KMS-11 (cell line): ENCODE measurements at regions not wholly inside any gene's neighbourhood (a gene's known extent, or its start where the extent isn't known, plus 50 kb on each side); places are given as distances from the start of the nearest gene placed in this dataset.

Experiments
- H2AFZ ChIP-seq: fragments of 200-600 bp; sonication (generic); 2 replicates; pipeline ENCODE4 v1.6.1; 2016; ENCODE audit warnings: antibody characterized with exemption, mixed run types, low read depth
- H3K27ac ChIP-seq: fragments of 200-600 bp; sonication (generic); 2 replicates; pipeline ENCODE4 v1.6.1; 2016; ENCODE audit warnings: mild to moderate bottlenecking, mixed run types
- H3K27me3 ChIP-seq: fragments of 200-600 bp; sonication (generic); 2 replicates; pipeline ENCODE4 v1.6.1; 2017; ENCODE audit warnings: mild to moderate bottlenecking, low read depth, mixed run types, moderate library complexity; ENCODE audit not compliant: insufficient read depth
- H3K36me3 ChIP-seq: fragments of 200-600 bp; sonication (generic); 2 replicates; pipeline ENCODE4 v1.6.1; 2017; ENCODE audit warnings: mild to moderate bottlenecking, mixed run types; ENCODE audit not compliant: insufficient read depth
- H3K4me1 ChIP-seq: fragments of 200-600 bp; sonication (generic); 2 replicates; pipeline ENCODE4 v1.6.1; 2016; ENCODE audit warnings: mild to moderate bottlenecking, low read depth, mixed run types; ENCODE audit not compliant: poor library complexity, severe bottlenecking
- H3K4me2 ChIP-seq: fragments of 200-600 bp; sonication (generic); 2 replicates; pipeline ENCODE4 v1.7.0; 2016; ENCODE audit warnings: mild to moderate bottlenecking, mixed run types
- H3K4me3 ChIP-seq: fragments of 200-600 bp; sonication (generic); IDR thresholded peaks from 2 replicates; pipeline ENCODE4 v1.6.1; 2017; ENCODE audit warnings: low read depth, low read length, mixed read lengths; ENCODE audit not compliant: insufficient read depth
- H3K79me2 ChIP-seq: fragments of 200-600 bp; sonication (generic); 2 replicates; pipeline ENCODE4 v1.6.1; 2016; ENCODE audit warnings: low read depth, mixed run types; ENCODE audit not compliant: insufficient read depth
- H3K9ac ChIP-seq: fragments of 200-600 bp; sonication (generic); 2 replicates; pipeline ENCODE4 v1.6.1; 2016; ENCODE audit warnings: mild to moderate bottlenecking, mixed run types
- H4K20me1 ChIP-seq: fragments of 200-600 bp; sonication (generic); 2 replicates; pipeline ENCODE4 v1.6.1; 2016; ENCODE audit warnings: mild to moderate bottlenecking, mixed run types; ENCODE audit not compliant: insufficient read depth
- CTCF ChIP-seq: fragments of 200-600 bp; sonication (generic); conservative IDR thresholded peaks from 2 replicates; pipeline ENCODE4 v1.6.1; 2017; ENCODE audit warnings: low read depth, mild to moderate bottlenecking, antibody characterized with exemption, low read length, moderate library complexity, mixed read lengths

DNA sequence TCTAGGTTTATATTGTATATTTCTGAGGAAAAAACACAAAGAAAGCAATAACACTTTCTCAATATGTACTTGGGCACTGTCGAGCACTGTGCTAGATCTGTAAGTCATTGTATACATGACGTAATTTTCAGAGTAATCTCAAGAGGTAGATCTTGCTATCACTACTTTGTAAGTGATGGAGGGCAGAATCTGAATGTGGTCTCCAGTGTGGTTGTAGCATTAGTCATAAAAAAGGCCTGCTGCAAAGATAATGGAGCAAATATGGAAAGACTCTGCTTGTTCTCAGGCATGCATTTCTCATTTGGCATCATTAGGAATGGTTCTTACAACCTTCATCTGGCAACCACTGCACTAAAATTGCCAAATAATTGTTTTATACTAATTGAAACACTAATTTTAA is 419.8 kb upstream of the CCDC179 start:
- no peaks in the 10 kb centered on the region for H3K36me3 ChIP-seq
- no peaks in the 10 kb centered on the region for H3K4me1 ChIP-seq
- no peak overlapping the region for H3K4me3 ChIP-seq
- H3K27ac ChIP-seq: no peak overlapping the region
- H4K20me1 ChIP-seq: no peaks in the 10 kb centered on the region
- H3K9ac ChIP-seq: no peak overlapping the region
- no peak overlapping the region for H2AFZ ChIP-seq
- no peaks in the 10 kb centered on the region for H3K27me3 ChIP-seq
- no peak for TF ChIP-seq CTCF
- no peaks in the 10 kb centered on the region for H3K79me2 ChIP-seq
- H3K4me2 ChIP-seq: no peak overlapping the region

- H3K27ac ChIP-seq: no peak overlapping the region
- H3K36me3 ChIP-seq: no peaks in the 10 kb centered on the region
- no peak overlapping the region for H3K9ac ChIP-seq
- no peak overlapping the region for H2AFZ ChIP-seq
- no peaks in the 10 kb centered on the region for H3K4me1 ChIP-seq
- no peak overlapping the region for H3K4me2 ChIP-seq
- no peak overlapping the region for H3K4me3 ChIP-seq
- no peaks in the 10 kb centered on the region for H3K27me3 ChIP-seq
- no peak for TF ChIP-seq CTCF
- H3K79me2 ChIP-seq: no peaks in the 10 kb centered on the region
- no peaks in the 10 kb centered on the region for H4K20me1 ChIP-seq
Observed at GRCh38 chr11:23283666-23284065, 423.4 kb upstream of the CCDC179 start.

DNA sequence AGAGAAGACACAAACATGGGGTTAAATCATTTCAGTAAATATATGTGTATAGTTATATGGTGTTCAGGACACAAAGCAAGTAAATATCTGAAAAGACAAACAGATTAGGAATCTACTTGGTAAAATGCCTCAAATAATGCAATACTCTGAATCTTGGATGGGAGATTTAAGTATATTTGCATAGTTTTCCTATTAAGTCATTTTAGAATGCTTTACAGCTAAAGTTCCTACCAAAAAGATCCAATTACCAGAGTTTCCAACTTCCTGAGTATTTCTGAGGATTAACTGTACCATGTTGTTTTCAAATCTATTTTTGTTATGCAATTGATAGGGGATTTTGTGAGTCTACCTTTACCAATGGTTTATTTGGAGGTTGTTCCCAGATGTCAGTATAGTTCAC is 424.4 kb upstream of the CCDC179 start:
- Histone ChIP-seq H2AFZ (no peak overlapping the region), H3K36me3 (no peaks in the 10 kb centered on the region), H3K9ac (no peak overlapping the region), H3K79me2 (no peaks in the 10 kb centered on the region), H3K27me3 (no peaks in the 10 kb centered on the region), H4K20me1 (no peaks in the 10 kb centered on the region), H3K4me1 (no peaks in the 10 kb centered on the region), H3K4me2 (no peak overlapping the region), H3K27ac (no peak overlapping the region), H3K4me3 (no peak overlapping the region)
- TF ChIP-seq CTCF: no peak

DNA sequence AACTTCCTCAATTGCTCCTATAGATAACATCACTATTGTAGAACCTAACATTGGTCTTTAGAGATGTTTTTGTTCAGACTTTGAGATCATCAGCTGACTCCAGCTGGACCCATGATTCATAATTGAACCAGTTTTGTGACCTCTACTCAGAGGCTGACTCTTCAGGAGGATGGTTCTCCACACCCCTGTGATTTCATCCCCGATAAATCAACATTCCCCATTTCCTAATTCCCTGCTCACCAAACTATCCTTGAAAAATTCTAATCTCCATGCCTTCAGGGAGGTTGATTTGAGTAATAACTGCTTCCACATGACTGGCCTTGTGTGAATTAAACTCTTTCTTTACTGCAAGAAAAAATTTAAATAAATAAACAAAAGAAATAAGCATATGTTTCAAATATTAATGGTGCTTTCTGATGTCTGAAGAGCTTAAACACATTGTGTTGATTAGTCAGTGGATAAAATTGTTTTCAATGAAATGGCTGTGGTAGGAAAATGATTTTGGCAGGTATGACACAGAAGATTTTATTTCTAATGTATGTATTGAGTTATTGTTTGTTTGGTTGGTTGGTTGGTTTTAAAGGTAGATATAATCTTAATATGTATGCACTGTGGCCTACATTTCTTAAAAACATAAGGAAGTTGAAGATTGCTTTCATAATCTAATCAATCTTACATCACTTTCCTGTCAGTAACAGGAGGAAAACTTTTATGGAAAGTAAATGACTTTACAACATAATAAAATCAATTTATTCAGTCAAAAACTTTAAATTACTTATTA is 427.9 kb upstream of the CCDC179 start:
- no peak overlapping the region for H2AFZ ChIP-seq
- H3K4me2 ChIP-seq: no peak overlapping the region
- no peak for TF ChIP-seq CTCF

More for the DNA sequence above, 427.9 kb upstream of the CCDC179 start:
- H3K79me2 ChIP-seq: no peaks in the 10 kb centered on the region
- no peaks in the 10 kb centered on the region for H3K27me3 ChIP-seq
- H3K4me3 ChIP-seq: no peak overlapping the region
- H3K9ac ChIP-seq: no peak overlapping the region
- no peak overlapping the region for H3K27ac ChIP-seq
- H3K4me1 ChIP-seq: no peaks in the 10 kb centered on the region
- no peaks in the 10 kb centered on the region for H4K20me1 ChIP-seq
- no peaks in the 10 kb centered on the region for H3K36me3 ChIP-seq
